GM21717 (cell line): ENCODE measurements at regions not wholly inside any gene's neighbourhood (a gene's known extent, or its start where the extent isn't known, plus 50 kb on each side); places are given as distances from the start of the nearest gene placed in this dataset.

Experiments used
- ATAC-seq: cut with Tn5 transposase; IDR thresholded peaks from one replicate; pipeline ENCODE4 v1.9.1; 2021; ENCODE audit warnings: mild to moderate bottlenecking, moderate library complexity; ENCODE audit not compliant: unreplicated experiment

DNA sequence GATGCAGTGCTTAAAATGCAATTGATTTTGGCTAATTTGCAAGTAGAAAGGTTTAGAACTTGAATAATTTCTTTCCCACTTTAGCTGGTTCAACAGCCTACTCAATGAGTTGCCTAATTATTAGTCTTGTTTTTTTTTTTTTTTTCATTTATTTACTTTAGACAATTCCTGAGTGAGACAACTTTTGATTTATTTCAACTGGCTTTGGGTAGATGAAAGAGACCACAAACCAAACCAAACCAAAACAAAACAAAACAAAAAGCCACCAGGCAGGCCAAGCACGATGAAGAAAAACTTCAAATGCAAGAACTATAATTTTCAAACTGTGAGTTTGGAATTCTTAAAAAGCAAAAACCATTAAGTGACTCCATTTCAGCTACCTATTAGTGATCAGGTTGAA, 469.9 kb downstream of the GBE1 start:
- ATAC-seq = no peak

DNA sequence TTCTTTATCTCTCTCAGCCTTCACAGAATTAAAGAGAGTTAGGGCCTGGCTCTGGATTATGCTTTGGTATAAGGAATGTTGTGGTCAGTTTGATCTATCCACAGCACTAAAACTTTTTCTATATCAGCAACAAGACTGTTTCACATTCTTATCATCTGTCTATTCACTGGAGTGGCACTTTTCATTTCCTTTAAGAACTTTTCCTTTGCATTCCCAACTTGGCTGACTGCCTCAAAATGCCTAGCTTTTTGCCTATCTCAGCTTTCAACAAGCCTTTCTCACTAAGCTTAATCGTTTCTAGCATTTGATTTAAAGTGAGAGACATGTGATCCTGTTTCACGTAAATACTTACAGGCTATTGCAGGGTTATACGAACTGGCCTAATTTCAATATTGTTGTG, 471.8 kb downstream of the GBE1 start:
- ATAC-seq = no peak

DNA sequence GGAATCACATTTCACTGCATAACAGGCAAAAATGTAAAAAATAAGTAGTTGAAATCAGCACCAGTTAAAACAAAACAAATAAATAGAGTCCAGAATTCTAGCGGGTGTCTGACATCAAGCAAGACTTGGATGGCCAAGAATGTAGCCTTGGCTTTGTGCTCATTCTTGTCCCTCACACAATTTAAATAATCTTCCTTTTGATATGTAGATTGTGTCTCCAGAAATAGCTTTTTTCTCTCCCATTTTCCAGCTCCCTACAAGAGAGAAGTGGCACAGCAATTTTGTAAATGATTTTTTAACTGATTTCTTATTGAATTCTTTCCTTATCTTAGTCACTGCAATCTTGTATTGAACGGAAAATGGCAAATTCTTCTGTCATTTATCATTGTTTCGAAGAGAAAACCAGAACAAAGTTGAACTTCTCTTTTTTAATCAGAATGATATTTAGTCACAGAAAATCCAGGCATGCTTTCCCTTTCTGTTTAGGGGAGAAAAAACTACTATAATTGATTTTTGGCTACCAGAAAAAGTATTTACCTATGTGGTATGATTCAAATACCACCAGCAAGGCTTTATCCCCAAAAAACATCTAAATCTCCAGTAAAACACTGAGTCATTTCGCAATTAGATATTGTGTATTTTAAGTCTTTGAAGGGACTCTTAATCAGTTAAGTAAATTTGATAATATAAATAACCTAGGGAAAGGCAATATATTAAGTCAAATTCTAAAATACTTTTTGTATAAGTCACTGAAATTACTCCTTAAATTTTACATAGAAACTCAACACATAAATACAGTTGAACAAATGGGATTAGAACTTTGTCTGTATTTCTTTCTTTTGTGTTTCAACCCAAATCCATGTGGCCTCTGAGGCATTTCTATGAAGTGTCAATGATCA, 481.7 kb downstream of the GBE1 start:
- no peak for ATAC-seq

DNA sequence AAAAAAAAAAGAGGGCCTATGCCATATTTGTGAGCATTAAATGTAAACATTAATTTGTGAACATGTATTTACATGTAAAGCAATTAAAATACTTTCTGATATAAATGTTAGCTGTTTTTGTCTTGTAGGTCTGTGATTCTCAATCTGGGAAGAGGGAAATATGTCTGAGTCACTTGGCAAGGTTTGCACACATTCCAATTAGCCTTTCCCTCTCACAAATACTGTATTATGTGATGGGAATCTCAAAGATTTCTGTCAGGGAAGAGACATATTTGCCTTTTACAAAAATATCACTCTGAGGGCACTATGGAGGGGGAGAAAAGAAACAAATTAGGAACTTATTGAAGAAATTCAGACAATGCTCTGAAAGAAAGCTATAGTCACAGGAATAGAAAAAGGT, 483.6 kb downstream of the GBE1 start:
- ATAC-seq = no peak

- no peak for ATAC-seq
These were observed 486.8 kb downstream of the GBE1 start for GRCh38 chr3:81274671-81275070.

GRCh38 chr3:81270603-81271379, 490.7 kb downstream of the GBE1 start:
- peak; percentile 76 for ATAC-seq

- no peak for ATAC-seq
These were observed 492.9 kb downstream of the GBE1 start for GRCh38 chr3:81268526-81268925.

GRCh38 chr3:81261996-81262395, 499.4 kb downstream of the GBE1 start:
- ATAC-seq = no peak

DNA sequence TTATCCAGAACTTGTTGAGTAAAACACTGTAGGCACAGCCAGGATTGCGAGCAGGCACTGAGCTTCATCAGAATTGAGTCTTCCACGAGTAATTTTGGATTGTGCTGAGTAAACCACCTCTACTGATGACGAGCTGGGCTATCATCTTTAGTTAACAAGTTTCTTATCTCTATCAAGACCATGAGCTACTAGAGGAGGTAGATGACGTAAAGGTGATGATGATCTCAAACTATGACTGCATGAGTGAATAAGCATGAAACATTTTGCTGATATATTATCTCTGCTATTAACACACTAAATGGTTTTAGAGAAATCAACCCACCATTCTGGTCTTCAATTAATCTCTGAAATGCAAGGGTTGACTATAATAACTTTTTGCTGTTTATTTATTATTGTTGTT, 506.0 kb downstream of the GBE1 start:
- ATAC-seq = no peak

GRCh38 chr3:81251096-81251495, 510.3 kb downstream of the GBE1 start:
- no peak for ATAC-seq

DNA sequence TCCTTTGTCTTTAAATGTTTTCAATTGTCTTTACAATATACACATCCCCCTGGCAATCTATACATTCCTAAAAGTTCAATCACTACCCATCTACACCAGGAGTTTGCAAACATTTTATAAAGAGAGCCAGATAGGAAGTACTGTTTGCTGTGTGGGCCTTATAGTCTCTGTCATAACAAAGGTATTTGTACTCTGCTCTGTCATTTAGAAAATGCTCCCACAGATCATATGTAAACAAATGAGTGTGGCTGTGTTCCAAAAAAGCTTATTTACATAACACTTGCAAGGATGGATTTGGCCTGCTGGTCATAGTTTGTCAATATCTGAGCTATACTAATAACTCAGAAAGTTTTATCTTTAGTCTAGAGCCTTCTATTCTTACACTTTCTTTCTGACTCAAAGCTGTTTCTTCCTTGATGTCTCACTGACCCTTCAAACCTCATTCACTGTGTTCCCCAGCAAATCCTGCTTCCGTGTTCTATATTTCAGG, 511.9 kb downstream of the GBE1 start:
- peak; percentile 78 for ATAC-seq

DNA sequence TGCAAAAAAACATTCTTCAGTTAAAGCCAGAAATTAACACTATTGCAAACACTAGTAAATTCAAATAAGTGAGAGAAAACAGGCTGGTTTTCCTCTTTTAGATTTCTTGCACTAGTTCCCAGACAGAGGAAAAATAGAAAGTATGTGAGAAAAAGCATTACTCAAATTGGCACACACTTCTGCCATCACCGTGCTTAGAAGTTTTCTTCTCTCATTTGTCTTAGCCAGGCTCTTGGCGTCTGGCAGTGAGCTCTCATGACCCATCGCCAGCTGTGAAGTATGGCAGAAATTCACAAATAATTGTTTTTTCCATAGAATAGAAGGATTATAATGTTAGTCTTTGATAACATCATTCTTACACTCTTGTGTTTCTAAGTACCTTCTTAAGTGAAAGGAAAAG, 515.9 kb downstream of the GBE1 start:
- no peak for ATAC-seq

GRCh38 chr3:81245043-81245442, 516.4 kb downstream of the GBE1 start:
- no peak for ATAC-seq

GRCh38 chr3:81244231-81244630, 517.2 kb downstream of the GBE1 start:
- ATAC-seq = no peak

DNA sequence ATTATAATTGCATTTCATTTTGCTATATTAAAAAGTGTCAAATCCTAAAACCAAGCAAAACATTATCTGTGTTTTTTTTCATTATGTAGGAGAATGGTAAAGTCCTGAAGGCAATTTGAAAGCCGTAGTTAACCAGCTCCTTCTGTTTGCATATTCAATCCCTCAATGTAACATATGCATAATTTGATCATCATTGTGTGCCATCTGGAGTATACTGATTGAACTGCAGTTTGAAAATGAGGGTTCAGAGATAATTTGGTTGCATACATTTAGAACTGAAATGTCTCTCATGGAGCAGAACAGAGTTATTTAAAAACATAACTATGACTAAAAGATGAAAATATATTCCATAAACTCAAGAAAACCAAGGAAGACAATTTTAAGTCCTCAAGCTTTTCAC, 518.6 kb downstream of the GBE1 start:
- no peak for ATAC-seq

DNA sequence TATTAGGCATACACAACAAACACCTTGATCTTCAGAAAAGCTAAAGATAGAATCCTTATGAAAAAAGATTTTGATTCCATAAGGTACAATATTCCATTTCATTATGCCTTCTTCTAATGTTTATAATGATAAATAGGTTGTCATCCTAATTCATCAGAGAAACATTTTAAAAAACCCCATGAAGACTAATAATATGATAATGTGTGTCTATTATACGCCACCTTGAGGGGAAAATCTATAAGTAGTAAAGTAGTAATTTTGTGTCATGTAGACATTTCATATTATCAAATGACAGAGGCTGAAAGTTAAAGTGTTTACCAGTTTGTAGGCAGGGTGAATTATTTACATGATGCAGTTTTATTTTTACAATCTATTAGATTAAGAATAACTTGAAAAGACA, 524.3 kb downstream of the GBE1 start:
- ATAC-seq = no peak

DNA sequence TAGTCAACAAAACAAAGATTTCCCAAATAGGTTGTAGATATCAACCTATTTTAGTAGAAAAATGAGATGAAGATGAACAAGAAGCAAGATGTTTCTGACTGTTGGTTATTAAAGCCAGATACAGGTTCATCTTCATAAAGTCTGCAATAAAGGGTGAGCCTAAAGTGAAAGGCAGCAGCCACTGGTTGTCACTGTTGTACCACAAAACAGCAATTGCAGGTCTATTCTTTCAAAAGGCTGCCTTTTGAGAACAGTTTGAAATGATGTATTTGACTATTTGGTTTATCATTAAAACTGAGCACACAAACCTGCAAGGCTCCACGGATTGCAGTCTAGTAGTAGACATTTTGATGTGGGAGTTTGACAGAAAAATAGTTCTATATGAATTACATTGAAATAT, 543.4 kb downstream of the GBE1 start:
- ATAC-seq = no peak

DNA sequence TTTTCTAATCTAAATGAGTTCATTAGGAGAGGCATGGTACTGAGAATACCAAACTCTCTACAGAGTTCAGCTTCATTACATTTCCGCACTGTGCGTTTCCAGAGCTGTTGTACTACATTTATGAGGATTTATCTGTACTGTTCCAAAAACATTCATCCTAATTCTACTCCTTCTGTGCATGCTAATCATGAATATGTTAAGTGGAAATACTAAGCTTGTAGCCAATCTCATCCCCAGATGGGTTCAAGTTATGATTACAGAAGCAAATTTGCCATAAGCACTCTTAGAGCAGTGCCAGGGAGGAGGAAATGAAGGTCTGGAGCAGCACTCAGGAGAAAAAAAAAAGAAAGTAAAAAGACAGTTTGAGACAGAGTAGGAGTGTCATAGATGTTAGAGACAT, 544.3 kb downstream of the GBE1 start:
- no peak for ATAC-seq

- ATAC-seq = no peak
These were observed 545.3 kb downstream of the GBE1 start for GRCh38 chr3:81216192-81216591.

DNA sequence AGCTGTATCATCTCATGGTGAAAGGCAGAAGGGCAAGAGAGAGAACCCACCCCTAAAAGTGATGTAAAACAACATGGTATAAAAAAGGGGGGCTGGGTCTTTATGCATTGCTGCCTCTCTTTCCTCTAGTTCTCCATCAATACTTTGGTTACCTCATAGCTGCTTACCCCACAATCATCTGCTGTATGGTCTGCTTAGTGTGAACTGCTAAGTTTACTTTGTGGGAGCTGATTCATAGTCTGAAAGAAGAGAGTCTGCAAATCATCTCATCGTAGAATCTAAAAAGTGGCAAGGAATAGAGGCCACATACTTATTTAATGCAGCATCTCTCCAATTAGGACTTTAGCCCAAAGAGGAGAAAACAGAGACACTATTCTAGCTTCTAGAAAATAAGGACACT, 546.8 kb downstream of the GBE1 start:
- no peak for ATAC-seq

GRCh38 chr3:81199587-81199986, 561.9 kb downstream of the GBE1 start:
- ATAC-seq = no peak

GRCh38 chr3:81198756-81199155, 562.7 kb downstream of the GBE1 start:
- no peak for ATAC-seq
